HCT116 (cell line): ENCODE measurements at regions not wholly inside any gene's neighbourhood (a gene's known extent, or its start where the extent isn't known, plus 50 kb on each side); places are given as distances from the start of the nearest gene placed in this dataset.
A peak's percentile ranks its signal among the peaks of the same experiment; 100 is the strongest.

Experiments
- ATAC-seq: fragments of 200-7000 bp; cut with Tn5 transposase; 2 replicates; pipeline ENCODE4 v1.9.1; 2020; ENCODE audit warnings: mild to moderate bottlenecking, moderate library complexity
- BruUV-seq: library from RNA; stranded (reverse); fragments of 400-500 nt; replicated peaks from 2 replicates; lab custom pipeline; 2021; lab: Mats Ljungman, UMichigan
- CTCF ChIA-PET: fragments of 300-600 bp; sonication (Branson Sonifier 250); formaldehyde crosslinking; loops from one replicate; lab custom pipeline; 2021; ENCODE audit warnings: antibody characterized with exemption; lab: Charles Lee
- POLR2A ChIA-PET: fragments of 300-600, 350-600 bp; sonication (Branson Sonifier 250); formaldehyde crosslinking; loops from one replicate; lab custom pipeline; 2021; ENCODE audit warnings: antibody characterized with exemption; lab: Charles Lee
- RAD21 ChIA-PET, 2 experiments: fragments of 300-600 bp; sonication (Branson Sonifier 250); formaldehyde crosslinking; loops; one replicate each; lab custom pipeline; 2023; ENCODE audit warnings: low total read pairs in 2 of 2; ENCODE audit not compliant: uncharacterized antibody in 2 of 2, unreplicated experiment in 2 of 2, low non-redundant PET in 1 of 2; lab: Charles Lee
- DNase-seq: peaks from one replicate; pipeline ENCODE4 v3.0.0-alpha.2; 2010; ENCODE audit warnings: low read depth, low spot score
- H2AFZ ChIP-seq: fragments of 200-600 bp; shearing (Covaris generic), sonication (generic); 2 replicates; pipeline ENCODE4 v1.6.1; 2017; ENCODE audit warnings: low read depth, mixed run types, mixed read lengths, antibody characterized with exemption, low read length; ENCODE audit not compliant: poor library complexity, severe bottlenecking
- H3K27ac ChIP-seq: 2 replicates; pipeline ENCODE4 v1.5.1; 2012; ENCODE audit warnings: low read depth, low read length
- H3K27me3 ChIP-seq: fragments of 200-600 bp; sonication (generic); 2 replicates; pipeline ENCODE4 v1.6.1; 2016; ENCODE audit warnings: mixed run types, low read length, mixed read lengths; ENCODE audit not compliant: insufficient read depth
- H3K36me3 ChIP-seq, 2 experiments: fragments of 200-500 bp in 1 of 2; fragments of 200-600 bp in 1 of 2; sonication (Bioruptor generic) in 1 of 2; sonication (generic) in 1 of 2; 2 replicates each; pipeline versions ENCODE4 v1.5.1 to v1.6.1; 2014 to 2016; ENCODE audit warnings: low read length in 2 of 2, inconsistent platforms in 1 of 2, mixed read lengths in 1 of 2, mixed run types in 1 of 2; ENCODE audit not compliant: insufficient read depth in 2 of 2, control insufficient read depth in 1 of 2
- H3K4me1 ChIP-seq, 2 experiments: fragments of 200-600 bp in 1 of 2; sonication (generic) in 1 of 2; 2 replicates each; pipeline versions ENCODE4 v1.5.1 to v1.6.1; 2012 to 2017; ENCODE audit warnings: low read length in 2 of 2, inconsistent platforms in 1 of 2, mild to moderate bottlenecking in 1 of 2, mixed read lengths in 1 of 2, mixed run types in 1 of 2, moderate library complexity in 1 of 2; ENCODE audit not compliant: insufficient read depth in 2 of 2, control insufficient read depth in 1 of 2
- H3K4me2 ChIP-seq: fragments of 200-600 bp; sonication (generic); 2 replicates; pipeline ENCODE4 v1.6.1; 2017; ENCODE audit warnings: mixed run types, low read length, mixed read lengths
- H3K4me3 ChIP-seq, 2 experiments: fragments of 200-600 bp in 1 of 2; sonication (generic) in 1 of 2; replicated peaks in 1 of 2; 2 replicates each; pipeline ENCODE4 v1.5.1; 2011 to 2016; ENCODE audit warnings: low read length in 2 of 2, control low read depth in 1 of 2, low read depth in 1 of 2, mild to moderate bottlenecking in 1 of 2, mixed read lengths in 1 of 2, mixed run types in 1 of 2
- H3K79me2 ChIP-seq: fragments of 200-600 bp; sonication (generic); 2 replicates; pipeline ENCODE4 v1.6.1; 2017; ENCODE audit warnings: mild to moderate bottlenecking, mixed run types, low read length, moderate library complexity, mixed read lengths; ENCODE audit not compliant: insufficient read depth
- H3K9ac ChIP-seq: fragments of 200-600 bp; sonication (generic); 2 replicates; pipeline ENCODE4 v1.6.1; 2016; ENCODE audit warnings: low read length, mixed read lengths
- H3K9me2 ChIP-seq: fragments of 200-600 bp; sonication (generic), shearing (Covaris generic); 2 replicates; pipeline ENCODE4 v1.6.1; 2017; ENCODE audit warnings: mixed run types, mild to moderate bottlenecking, moderate library complexity; ENCODE audit not compliant: insufficient read depth
- H3K9me3 ChIP-seq, 2 experiments: fragments of 200-500 bp in 1 of 2; fragments of 200-600 bp in 1 of 2; sonication (Bioruptor generic) in 1 of 2; sonication (generic) in 1 of 2; 2 replicates each; pipeline ENCODE4 v1.6.1; 2014 to 2017; ENCODE audit warnings: low read length in 2 of 2, mixed read lengths in 2 of 2, inconsistent platforms in 1 of 2, low read depth in 1 of 2, mild to moderate bottlenecking in 1 of 2, mixed run types in 1 of 2, moderate library complexity in 1 of 2; ENCODE audit not compliant: control insufficient read depth in 1 of 2, insufficient read depth in 1 of 2
- H4K20me1 ChIP-seq: fragments of 200-600 bp; sonication (generic), shearing (Covaris generic); 2 replicates; pipeline ENCODE4 v1.6.1; 2017; ENCODE audit warnings: mixed run types, mild to moderate bottlenecking, moderate library complexity; ENCODE audit not compliant: insufficient read depth
- ELF1 ChIP-seq: IDR thresholded peaks from 2 replicates; pipeline ENCODE4 v1.6.1; 2012; ENCODE audit warnings: low read depth, borderline replicate concordance
- EZH2 ChIP-seq: fragments of 200-600 bp; sonication (generic); IDR thresholded peaks from 2 replicates; pipeline ENCODE4 v1.6.1; 2017; ENCODE audit warnings: antibody characterized with exemption, mixed run types
- FOSL1 ChIP-seq: IDR thresholded peaks from 2 replicates; pipeline ENCODE4 v1.6.1; 2012; ENCODE audit warnings: low read depth
- ZNF274 ChIP-seq: fragments of 200-500 bp; sonication (Bioruptor generic); IDR thresholded peaks from 2 replicates; pipeline ENCODE4 v1.6.1; 2014; ENCODE audit warnings: mild to moderate bottlenecking, low read depth, low read length, inconsistent platforms
- intact Hi-C: fragments of 100-400 bp; cut with micrococcal nuclease; formaldehyde crosslinking; loops from 2 replicates; pipeline ENCODE4 v1.10.0; 2022
- TF ChIP-seq, protein P1 (sequence below), 3 experiments: fragments of 200-600 bp in 1 of 3; sonication (generic) in 1 of 3; IDR thresholded peaks in 2 of 3; conservative IDR thresholded peaks in 1 of 3; 2 replicates each; pipeline ENCODE4 v1.5.1; 2012 to 2017; ENCODE audit warnings: low read depth in 2 of 3, low read length in 2 of 3, antibody characterized with exemption in 1 of 3, borderline replicate concordance in 1 of 3, control low read depth in 1 of 3, mild to moderate bottlenecking in 1 of 3, mixed read lengths in 1 of 3, mixed run types in 1 of 3, moderate library complexity in 1 of 3; ENCODE audit not compliant: insufficient read depth in 1 of 3

DNA sequence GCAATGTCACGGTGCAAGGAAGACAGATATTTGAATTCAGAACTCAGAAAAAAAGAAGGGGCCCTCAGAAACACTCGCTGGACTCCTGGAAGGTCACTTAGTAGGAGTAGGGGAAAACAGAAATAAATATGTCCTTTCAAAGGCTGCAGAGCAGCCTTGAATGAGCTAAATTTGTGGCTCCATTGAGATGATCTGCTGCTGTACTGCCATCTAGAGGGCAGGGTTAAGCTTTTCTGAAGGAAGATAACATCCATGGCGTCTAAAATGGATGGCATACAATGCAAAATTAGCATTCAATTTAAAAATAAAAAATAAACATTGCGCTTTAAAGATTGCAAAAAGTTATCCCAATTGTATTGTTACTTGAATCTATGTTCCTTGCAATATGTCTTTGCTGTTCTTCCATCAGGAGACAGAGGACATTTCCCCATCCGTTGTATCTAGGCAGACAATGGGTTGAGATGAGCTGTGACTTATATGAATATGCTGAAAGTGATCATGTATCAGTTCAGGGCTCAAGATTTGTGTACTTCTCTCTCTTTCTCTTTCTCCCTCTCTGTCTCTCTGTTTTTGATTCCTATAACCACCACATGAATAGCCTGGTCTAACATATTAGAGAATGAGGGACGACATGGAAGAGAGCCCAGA lies 642.2 kb downstream of the SH2D4B start:
- H3K9ac ChIP-seq, result no peak overlapping the region
- no peaks in the 10 kb centered on the region for H3K27me3 ChIP-seq
- no peak overlapping the region for H3K4me3 ChIP-seq
- TF ChIP-seq ZNF274, result no peak
- TF ChIP-seq, protein P1, sequence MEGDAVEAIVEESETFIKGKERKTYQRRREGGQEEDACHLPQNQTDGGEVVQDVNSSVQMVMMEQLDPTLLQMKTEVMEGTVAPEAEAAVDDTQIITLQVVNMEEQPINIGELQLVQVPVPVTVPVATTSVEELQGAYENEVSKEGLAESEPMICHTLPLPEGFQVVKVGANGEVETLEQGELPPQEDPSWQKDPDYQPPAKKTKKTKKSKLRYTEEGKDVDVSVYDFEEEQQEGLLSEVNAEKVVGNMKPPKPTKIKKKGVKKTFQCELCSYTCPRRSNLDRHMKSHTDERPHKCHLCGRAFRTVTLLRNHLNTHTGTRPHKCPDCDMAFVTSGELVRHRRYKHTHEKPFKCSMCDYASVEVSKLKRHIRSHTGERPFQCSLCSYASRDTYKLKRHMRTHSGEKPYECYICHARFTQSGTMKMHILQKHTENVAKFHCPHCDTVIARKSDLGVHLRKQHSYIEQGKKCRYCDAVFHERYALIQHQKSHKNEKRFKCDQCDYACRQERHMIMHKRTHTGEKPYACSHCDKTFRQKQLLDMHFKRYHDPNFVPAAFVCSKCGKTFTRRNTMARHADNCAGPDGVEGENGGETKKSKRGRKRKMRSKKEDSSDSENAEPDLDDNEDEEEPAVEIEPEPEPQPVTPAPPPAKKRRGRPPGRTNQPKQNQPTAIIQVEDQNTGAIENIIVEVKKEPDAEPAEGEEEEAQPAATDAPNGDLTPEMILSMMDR (IDR thresholded peaks at IDR 0.05 in 2 of 3, conservative IDR thresholded peaks at IDR 0.05 in 1 of 3; ENCODE audit: borderline replicate concordance in 1 of 3, insufficient read depth in 1 of 3, low read depth in 2 of 3, low read length in 2 of 3), result peak in 2 of 3 experiments; percentile 32 to 33; a peak in 2 of 6 replicates
- no peak overlapping the region for H2AFZ ChIP-seq
- no peaks in the 10 kb centered on the region for H4K20me1 ChIP-seq
- ATAC-seq, result no peak
- no peaks in the 10 kb centered on the region for H3K4me1 ChIP-seq
- no peaks in the 10 kb centered on the region for H3K79me2 ChIP-seq
- H3K27ac ChIP-seq, result no peak overlapping the region
- H3K9me2 ChIP-seq, result no peaks in the 10 kb centered on the region
- H3K9me3 ChIP-seq, result peaks cover 3 to 10% of the 10 kb centered on the region in 2 experiments; a peak in 3 of 4 replicates
- ChIA-PET CTCF (interaction anchor here (1.2 kb wide), 1 partner anchor 9 kb away, joined by 4 read pairs; no protein-coding TSS in a partner anchor), RAD21 (no interaction called here), POLR2A (no interaction called here)
- no peak overlapping the region for H3K4me2 ChIP-seq
- DNase-seq, result no peak
- intact Hi-C loops, result no loop called here
- no TSS peak for BruUV-seq
- no peaks in the 10 kb centered on the region for H3K36me3 ChIP-seq

DNA sequence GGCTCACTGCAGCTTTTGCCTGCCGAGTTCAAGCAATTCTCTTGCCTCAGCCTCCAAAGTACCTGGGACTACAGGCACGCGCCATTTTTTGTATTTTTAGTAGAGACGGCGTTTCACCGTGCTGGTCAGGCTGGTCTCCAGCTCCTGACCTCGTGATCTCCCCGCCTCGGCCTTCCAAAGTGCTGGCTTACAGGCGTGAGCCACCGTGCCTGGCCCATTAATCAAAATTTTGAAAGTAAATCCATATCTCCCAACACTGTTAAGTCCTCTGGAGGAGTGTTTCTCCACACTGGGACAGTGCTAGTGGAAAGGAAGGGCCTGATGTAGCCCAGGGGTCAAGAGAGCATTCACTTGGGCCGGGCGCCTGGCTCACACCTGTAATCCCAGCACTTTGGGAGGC lies 644.6 kb downstream of the SH2D4B start:
- no peak overlapping the region for H3K4me2 ChIP-seq
- H3K27ac ChIP-seq, result no peak overlapping the region
- no peak overlapping the region for H3K4me3 ChIP-seq
- ChIA-PET POLR2A (no interaction called here), RAD21 (no interaction called here), CTCF (no interaction called here)
- TF ChIP-seq FOSL1, result no peak
- TF ChIP-seq, protein P1 (IDR thresholded peaks at IDR 0.05 in 2 of 3, conservative IDR thresholded peaks at IDR 0.05 in 1 of 3; ENCODE audit: borderline replicate concordance in 1 of 3, insufficient read depth in 1 of 3, low read depth in 2 of 3, low read length in 2 of 3), result no peak
- no peak for TF ChIP-seq ELF1
- TF ChIP-seq EZH2, result no peak
- no peaks in the 10 kb centered on the region for H3K9me2 ChIP-seq
- H3K27me3 ChIP-seq, result no peaks in the 10 kb centered on the region
- no peaks in the 10 kb centered on the region for H4K20me1 ChIP-seq
- no peak overlapping the region for H2AFZ ChIP-seq
- ATAC-seq, result no peak
- H3K9me3 ChIP-seq, result peaks cover 0 to 10% of the 10 kb centered on the region in 2 experiments; a peak in 3 of 4 replicates
- no peaks in the 10 kb centered on the region for H3K36me3 ChIP-seq
- no TSS peak for BruUV-seq
- H3K79me2 ChIP-seq, result no peaks in the 10 kb centered on the region
- intact Hi-C loops, result no loop called here
- no peaks in the 10 kb centered on the region for H3K4me1 ChIP-seq
- no peak for DNase-seq
- no peak overlapping the region for H3K9ac ChIP-seq
